GM12865 (cell line): ENCODE measurements at regions not wholly inside any gene's neighbourhood (a gene's known extent, or its start where the extent isn't known, plus 50 kb on each side); places are given as distances from the start of the nearest gene placed in this dataset.

Experiments used
- DNase-seq: peaks from one replicate; pipeline ENCODE4 v3.0.0; 2010; ENCODE audit warnings: low read depth
- H3K4me3 ChIP-seq: 2 replicates; pipeline ENCODE4 v1.5.1; 2011; ENCODE audit warnings: mild to moderate bottlenecking, low read depth, low read length, control low read depth
- CTCF ChIP-seq: IDR thresholded peaks from 2 replicates; pipeline ENCODE4 v1.5.1; 2011; ENCODE audit warnings: low read length, control low read depth, low read depth, inconsistent platforms; ENCODE audit not compliant: insufficient read depth; ENCODE audit errors: missing control alignments

GRCh38 chr19:31803835-31804446 is 454.7 kb upstream of the TSHZ3 start:
- DNase-seq = no peak
- no peak for TF ChIP-seq CTCF

GRCh38 chr19:31804668-31805067 is 455.4 kb upstream of the TSHZ3 start:
- no peak for DNase-seq
- no peak for TF ChIP-seq CTCF
- H3K4me3 ChIP-seq = no peak overlapping the region

More at GRCh38 chr19:31803835-31804446, 454.7 kb upstream of the TSHZ3 start:
- no peak overlapping the region for H3K4me3 ChIP-seq

- no peak for DNase-seq
- no peak overlapping the region for H3K4me3 ChIP-seq
- TF ChIP-seq CTCF = no peak
Measured at GRCh38 chr19:31810536-31811109, 461.4 kb upstream of the TSHZ3 start.

GRCh38 chr19:31817971-31818797 is 468.9 kb upstream of the TSHZ3 start:
- H3K4me3 ChIP-seq = no peak overlapping the region
- no peak for DNase-seq
- no peak for TF ChIP-seq CTCF

- no peak for DNase-seq
- TF ChIP-seq CTCF = no peak
- H3K4me3 ChIP-seq = no peak overlapping the region
Measured at GRCh38 chr19:31818798-31819105, 469.5 kb upstream of the TSHZ3 start.

GRCh38 chr19:31819837-31820236 is 470.6 kb upstream of the TSHZ3 start:
- no peak overlapping the region for H3K4me3 ChIP-seq
- no peak for DNase-seq
- TF ChIP-seq CTCF = no peak

GRCh38 chr19:31821346-31821745 is 472.1 kb upstream of the TSHZ3 start:
- H3K4me3 ChIP-seq = no peak overlapping the region
- DNase-seq = no peak
- no peak for TF ChIP-seq CTCF
